PC-3 (cell line): ENCODE measurements at regions not wholly inside any gene's neighbourhood (a gene's known extent, or its start where the extent isn't known, plus 50 kb on each side); places are given as distances from the start of the nearest gene placed in this dataset.

ENCODE experiments used
- EZH2 ChIP-seq: fragments of 300-600 bp; sonication (generic); IDR thresholded peaks from one replicate; pipeline ENCODE4 v1.6.1; 2017; ENCODE audit warnings: antibody characterized with exemption, mild to moderate bottlenecking, low read length; ENCODE audit not compliant: unreplicated experiment
- EZH2phosphoT487 ChIP-seq: fragments of 300-600 bp; sonication (generic); IDR thresholded peaks from 2 replicates; pipeline ENCODE4 v1.6.1; 2018; ENCODE audit warnings: mild to moderate bottlenecking, antibody characterized with exemption, low read length, borderline replicate concordance
- TF ChIP-seq, protein P1 (sequence below): fragments of 300-600 bp; sonication (generic); conservative IDR thresholded peaks from 2 replicates; pipeline ENCODE4 v1.5.1; 2017; ENCODE audit warnings: antibody characterized with exemption, low read depth, mild to moderate bottlenecking, low read length

DNA sequence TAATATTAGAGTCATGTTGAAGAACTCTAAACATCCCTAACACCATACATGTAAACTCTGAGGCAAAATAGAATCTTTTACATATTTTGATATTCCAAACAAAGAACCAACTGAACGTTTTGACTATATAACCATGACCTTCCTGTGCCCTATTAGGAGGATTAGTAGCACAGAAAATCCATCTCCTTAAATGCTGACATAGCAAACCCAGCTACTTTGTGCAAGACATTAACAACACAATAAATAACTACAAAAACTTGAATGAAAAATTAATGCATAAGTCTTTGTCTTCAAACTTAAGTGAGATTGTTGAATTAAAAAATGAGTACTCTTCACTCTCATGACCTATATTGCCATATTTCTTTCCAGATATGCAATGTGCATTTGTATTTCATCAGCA is 450.0 kb upstream of the PDZRN3 start:
- TF ChIP-seq, protein P1, sequence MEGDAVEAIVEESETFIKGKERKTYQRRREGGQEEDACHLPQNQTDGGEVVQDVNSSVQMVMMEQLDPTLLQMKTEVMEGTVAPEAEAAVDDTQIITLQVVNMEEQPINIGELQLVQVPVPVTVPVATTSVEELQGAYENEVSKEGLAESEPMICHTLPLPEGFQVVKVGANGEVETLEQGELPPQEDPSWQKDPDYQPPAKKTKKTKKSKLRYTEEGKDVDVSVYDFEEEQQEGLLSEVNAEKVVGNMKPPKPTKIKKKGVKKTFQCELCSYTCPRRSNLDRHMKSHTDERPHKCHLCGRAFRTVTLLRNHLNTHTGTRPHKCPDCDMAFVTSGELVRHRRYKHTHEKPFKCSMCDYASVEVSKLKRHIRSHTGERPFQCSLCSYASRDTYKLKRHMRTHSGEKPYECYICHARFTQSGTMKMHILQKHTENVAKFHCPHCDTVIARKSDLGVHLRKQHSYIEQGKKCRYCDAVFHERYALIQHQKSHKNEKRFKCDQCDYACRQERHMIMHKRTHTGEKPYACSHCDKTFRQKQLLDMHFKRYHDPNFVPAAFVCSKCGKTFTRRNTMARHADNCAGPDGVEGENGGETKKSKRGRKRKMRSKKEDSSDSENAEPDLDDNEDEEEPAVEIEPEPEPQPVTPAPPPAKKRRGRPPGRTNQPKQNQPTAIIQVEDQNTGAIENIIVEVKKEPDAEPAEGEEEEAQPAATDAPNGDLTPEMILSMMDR, result no peak
- TF ChIP-seq EZH2 (no peak), EZH2phosphoT487 (no peak)
